Type B pancreatic cell (in vitro differentiated cells): ENCODE measurements at regions not wholly inside any gene's neighbourhood (a gene's known extent, or its start where the extent isn't known, plus 50 kb on each side); places are given as distances from the start of the nearest gene placed in this dataset.
"Not testable (repeated sequence)": the region's sequence is repeated elsewhere in the genome, so short reads cannot be mapped to it uniquely, and the experiment has no call there.

Experiments used
- DNase-seq: peaks from one replicate; pipeline ENCODE4 v3.0.0; 2021; ENCODE audit warnings: mixed read lengths; ENCODE audit not compliant: unreplicated experiment; ENCODE audit errors: extremely low spot score
- H3K27ac Mint-ChIP-seq: 2 replicates; pipeline ENCODE4 v1.8.0; 2021; ENCODE audit warnings: mild to moderate bottlenecking, mixed read lengths
- H3K27me3 Mint-ChIP-seq: 2 replicates; pipeline ENCODE4 v1.8.0; 2021; ENCODE audit warnings: mixed read lengths
- H3K36me3 Mint-ChIP-seq: 2 replicates; pipeline ENCODE4 v1.8.0; 2021; ENCODE audit warnings: mixed read lengths
- H3K4me1 Mint-ChIP-seq: one replicate; pipeline ENCODE4 v1.8.0; 2021; ENCODE audit warnings: mixed read lengths; ENCODE audit not compliant: unreplicated experiment
- H3K4me3 Mint-ChIP-seq: 2 replicates; pipeline ENCODE4 v1.8.0; 2021; ENCODE audit warnings: mild to moderate bottlenecking, mixed read lengths
- H3K9me3 Mint-ChIP-seq: 2 replicates; pipeline ENCODE4 v1.8.0; 2021; ENCODE audit warnings: mixed read lengths
- TF ChIP-seq, protein P1 (sequence below): fragments of 200-600 bp; sonication (generic); conservative IDR thresholded peaks from 2 replicates; pipeline ENCODE4 v1.5.0; 2021; ENCODE audit warnings: antibody characterized with exemption, mild to moderate bottlenecking

GRCh38 chr18:32871786-32872185 is 99.0 kb upstream of the KLHL14 start:
- DNase-seq = no peak
- Mint-ChIP-seq H3K27me3 (no peaks in the 10 kb centered on the region), H3K4me1 (peaks cover 15% of the 10 kb centered on the region), H3K4me3 (no peak overlapping the region), H3K9me3 (peaks cover 7% of the 10 kb centered on the region), H3K27ac (peak overlapping the region; percentile 79), H3K36me3 (no peaks in the 10 kb centered on the region)
- TF ChIP-seq, protein P1, sequence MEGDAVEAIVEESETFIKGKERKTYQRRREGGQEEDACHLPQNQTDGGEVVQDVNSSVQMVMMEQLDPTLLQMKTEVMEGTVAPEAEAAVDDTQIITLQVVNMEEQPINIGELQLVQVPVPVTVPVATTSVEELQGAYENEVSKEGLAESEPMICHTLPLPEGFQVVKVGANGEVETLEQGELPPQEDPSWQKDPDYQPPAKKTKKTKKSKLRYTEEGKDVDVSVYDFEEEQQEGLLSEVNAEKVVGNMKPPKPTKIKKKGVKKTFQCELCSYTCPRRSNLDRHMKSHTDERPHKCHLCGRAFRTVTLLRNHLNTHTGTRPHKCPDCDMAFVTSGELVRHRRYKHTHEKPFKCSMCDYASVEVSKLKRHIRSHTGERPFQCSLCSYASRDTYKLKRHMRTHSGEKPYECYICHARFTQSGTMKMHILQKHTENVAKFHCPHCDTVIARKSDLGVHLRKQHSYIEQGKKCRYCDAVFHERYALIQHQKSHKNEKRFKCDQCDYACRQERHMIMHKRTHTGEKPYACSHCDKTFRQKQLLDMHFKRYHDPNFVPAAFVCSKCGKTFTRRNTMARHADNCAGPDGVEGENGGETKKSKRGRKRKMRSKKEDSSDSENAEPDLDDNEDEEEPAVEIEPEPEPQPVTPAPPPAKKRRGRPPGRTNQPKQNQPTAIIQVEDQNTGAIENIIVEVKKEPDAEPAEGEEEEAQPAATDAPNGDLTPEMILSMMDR = no peak

- no peak for DNase-seq
- TF ChIP-seq, protein P1 = no peak
- H3K9me3 Mint-ChIP-seq = peaks cover 7% of the 10 kb centered on the region
- no peaks in the 10 kb centered on the region for H3K27me3 Mint-ChIP-seq
- no peaks in the 10 kb centered on the region for H3K36me3 Mint-ChIP-seq
- no peak overlapping the region for H3K4me3 Mint-ChIP-seq
- no peak overlapping the region for H3K27ac Mint-ChIP-seq
- H3K4me1 Mint-ChIP-seq = peaks cover 15% of the 10 kb centered on the region
Observed at GRCh38 chr18:32870611-32871010, 97.8 kb upstream of the KLHL14 start.

DNA sequence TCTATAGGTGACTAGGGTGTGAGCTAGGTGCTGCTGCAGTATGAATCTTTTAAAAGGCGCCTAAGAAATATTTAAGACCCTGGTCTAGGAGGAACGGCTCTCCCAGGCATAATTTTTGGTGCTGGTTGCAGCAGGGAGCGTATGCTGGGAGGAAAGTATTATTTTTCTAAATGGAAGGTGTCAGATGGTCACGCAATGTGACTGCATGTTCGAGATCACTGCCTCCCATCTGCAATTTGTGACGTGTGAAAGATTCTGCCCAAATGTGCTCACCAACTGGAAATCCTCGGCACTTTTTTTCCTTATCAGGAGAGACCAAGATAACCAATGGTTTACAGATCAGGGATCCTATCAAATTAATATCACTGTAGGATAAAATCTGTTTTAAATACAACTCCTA is 95.6 kb upstream of the KLHL14 start:
- peaks cover 7% of the 10 kb centered on the region for H3K9me3 Mint-ChIP-seq
- no peak overlapping the region for H3K27ac Mint-ChIP-seq
- no peaks in the 10 kb centered on the region for H3K36me3 Mint-ChIP-seq
- peaks cover 15% of the 10 kb centered on the region for H3K4me1 Mint-ChIP-seq
- no peak overlapping the region for H3K4me3 Mint-ChIP-seq
- DNase-seq = no peak
- TF ChIP-seq, protein P1 = no peak
- no peaks in the 10 kb centered on the region for H3K27me3 Mint-ChIP-seq

DNA sequence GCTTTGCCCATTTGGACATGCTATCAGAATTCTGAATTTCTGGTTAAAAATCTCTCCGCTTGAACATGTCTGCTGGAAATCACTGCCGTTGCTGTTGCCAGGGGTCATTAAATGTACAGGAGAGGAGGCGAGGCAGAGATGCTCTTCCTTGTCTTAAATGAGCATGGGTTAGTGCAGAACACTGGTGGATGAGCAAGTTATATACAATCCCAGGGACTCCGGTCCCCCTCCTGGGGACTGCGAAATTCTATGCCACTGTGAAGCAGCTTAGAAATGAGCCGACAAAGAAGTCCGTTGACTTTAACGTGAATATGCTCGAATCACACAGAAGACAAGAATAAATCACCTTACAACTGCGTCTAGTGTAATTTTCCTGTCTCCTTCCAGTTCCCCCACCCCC is 95.1 kb upstream of the KLHL14 start:
- peaks cover 14% of the 10 kb centered on the region for H3K4me1 Mint-ChIP-seq
- DNase-seq = no peak
- peak overlapping the region; percentile 40 for H3K4me3 Mint-ChIP-seq
- peaks cover 7% of the 10 kb centered on the region for H3K9me3 Mint-ChIP-seq
- H3K27me3 Mint-ChIP-seq = no peaks in the 10 kb centered on the region
- no peak overlapping the region for H3K27ac Mint-ChIP-seq
- TF ChIP-seq, protein P1 = no peak
- H3K36me3 Mint-ChIP-seq = no peaks in the 10 kb centered on the region

GRCh38 chr18:32867330-32867729 is 94.5 kb upstream of the KLHL14 start:
- Mint-ChIP-seq H3K9me3 (peaks cover under 1% of the 10 kb centered on the region), H3K27me3 (no peaks in the 10 kb centered on the region), H3K36me3 (no peaks in the 10 kb centered on the region), H3K27ac (no peak overlapping the region), H3K4me1 (peaks cover 12% of the 10 kb centered on the region), H3K4me3 (no peak overlapping the region)
- DNase-seq = no peak
- TF ChIP-seq, protein P1 = no peak

- H3K4me3 Mint-ChIP-seq, H3K27ac Mint-ChIP-seq, H3K9me3 Mint-ChIP-seq: not testable (repeated sequence)
Observed at GRCh38 chr18:32862031-32862430, 89.2 kb upstream of the KLHL14 start.

More at GRCh38 chr18:32862031-32862430, 89.2 kb upstream of the KLHL14 start:
- H3K27me3 Mint-ChIP-seq, H3K36me3 Mint-ChIP-seq, H3K4me1 Mint-ChIP-seq, DNase-seq: not testable (repeated sequence)
